Fibroblast of lung (primary cell): ENCODE measurements at regions not wholly inside any gene's neighbourhood (a gene's known extent, or its start where the extent isn't known, plus 50 kb on each side); places are given as distances from the start of the nearest gene placed in this dataset.

Experiments
- DNase-seq, 2 donors: peaks; one replicate each; pipeline versions ENCODE4 v3.0.0 to v3.0.0-alpha.2; 2010; ENCODE audit warnings: low read depth in 2 of 2
- H2AFZ ChIP-seq: 2 replicates; pipeline ENCODE4 v1.5.1; 2012; ENCODE audit warnings: low read length, control low read depth, inconsistent platforms
- H3K27ac ChIP-seq: 2 replicates; pipeline ENCODE4 v1.5.1; 2011; ENCODE audit warnings: low read length, control low read depth; ENCODE audit not compliant: insufficient read depth
- H3K27me3 ChIP-seq: 2 replicates; pipeline ENCODE4 v1.5.1; 2011; ENCODE audit warnings: mild to moderate bottlenecking, low read length; ENCODE audit not compliant: control insufficient read depth, insufficient read depth
- H3K36me3 ChIP-seq: 2 replicates; pipeline ENCODE4 v1.5.1; 2011; ENCODE audit warnings: low read length; ENCODE audit not compliant: control insufficient read depth, insufficient read depth
- H3K4me1 ChIP-seq: 2 replicates; pipeline ENCODE4 v1.5.1; 2011; ENCODE audit warnings: low read length; ENCODE audit not compliant: control insufficient read depth, insufficient read depth; ENCODE audit errors: extremely low read depth
- H3K4me2 ChIP-seq: 2 replicates; pipeline ENCODE4 v1.5.1; 2011; ENCODE audit warnings: low read length, control low read depth; ENCODE audit not compliant: insufficient read depth; ENCODE audit errors: extremely low read depth
- H3K4me3 ChIP-seq, 4 experiments: fragments of 200-600 bp in 1 of 4; sonication (generic) in 1 of 4; replicated peaks in 1 of 4; 2 replicates each; pipeline ENCODE4 v1.5.1; 2011 to 2016; ENCODE audit warnings: low read length in 4 of 4, low read depth in 3 of 4, mild to moderate bottlenecking in 3 of 4, control low read depth in 2 of 4, inconsistent platforms in 1 of 4, mixed read lengths in 1 of 4; ENCODE audit not compliant: insufficient read depth in 1 of 4; ENCODE audit errors: control extremely low read depth in 1 of 4
- H3K79me2 ChIP-seq: 2 replicates; pipeline ENCODE4 v1.5.1; 2012; ENCODE audit warnings: mild to moderate bottlenecking, low read length, inconsistent platforms; ENCODE audit not compliant: control insufficient read depth, insufficient read depth
- H3K9ac ChIP-seq: 2 replicates; pipeline ENCODE4 v1.5.1; 2011; ENCODE audit warnings: mild to moderate bottlenecking, low read length, control low read depth; ENCODE audit not compliant: insufficient read depth
- H3K9me3 ChIP-seq: 2 replicates; pipeline ENCODE4 v1.5.1; 2012; ENCODE audit warnings: low read depth, low read length; ENCODE audit not compliant: control insufficient read depth, insufficient read depth
- H4K20me1 ChIP-seq: 2 replicates; pipeline ENCODE4 v1.5.1; 2011; ENCODE audit warnings: low read length; ENCODE audit not compliant: control insufficient read depth, insufficient read depth; ENCODE audit errors: extremely low read depth
- EZH2 ChIP-seq: IDR thresholded peaks from 2 replicates; pipeline ENCODE4 v1.5.1; 2012; ENCODE audit warnings: low read length, control low read depth, mild to moderate bottlenecking; ENCODE audit errors: missing control alignments
- TF ChIP-seq, protein P1 (sequence below), 2 donors: IDR thresholded peaks in 1 of 2; conservative IDR thresholded peaks in 1 of 2; 1 replicate in 1 of 2; 2 replicates in 1 of 2; pipeline ENCODE4 v1.5.1; 2011 to 2012; ENCODE audit warnings: low read length in 2 of 2, control low read depth in 1 of 2, inconsistent platforms in 1 of 2, low read depth in 1 of 2, mild to moderate bottlenecking in 1 of 2

DNA sequence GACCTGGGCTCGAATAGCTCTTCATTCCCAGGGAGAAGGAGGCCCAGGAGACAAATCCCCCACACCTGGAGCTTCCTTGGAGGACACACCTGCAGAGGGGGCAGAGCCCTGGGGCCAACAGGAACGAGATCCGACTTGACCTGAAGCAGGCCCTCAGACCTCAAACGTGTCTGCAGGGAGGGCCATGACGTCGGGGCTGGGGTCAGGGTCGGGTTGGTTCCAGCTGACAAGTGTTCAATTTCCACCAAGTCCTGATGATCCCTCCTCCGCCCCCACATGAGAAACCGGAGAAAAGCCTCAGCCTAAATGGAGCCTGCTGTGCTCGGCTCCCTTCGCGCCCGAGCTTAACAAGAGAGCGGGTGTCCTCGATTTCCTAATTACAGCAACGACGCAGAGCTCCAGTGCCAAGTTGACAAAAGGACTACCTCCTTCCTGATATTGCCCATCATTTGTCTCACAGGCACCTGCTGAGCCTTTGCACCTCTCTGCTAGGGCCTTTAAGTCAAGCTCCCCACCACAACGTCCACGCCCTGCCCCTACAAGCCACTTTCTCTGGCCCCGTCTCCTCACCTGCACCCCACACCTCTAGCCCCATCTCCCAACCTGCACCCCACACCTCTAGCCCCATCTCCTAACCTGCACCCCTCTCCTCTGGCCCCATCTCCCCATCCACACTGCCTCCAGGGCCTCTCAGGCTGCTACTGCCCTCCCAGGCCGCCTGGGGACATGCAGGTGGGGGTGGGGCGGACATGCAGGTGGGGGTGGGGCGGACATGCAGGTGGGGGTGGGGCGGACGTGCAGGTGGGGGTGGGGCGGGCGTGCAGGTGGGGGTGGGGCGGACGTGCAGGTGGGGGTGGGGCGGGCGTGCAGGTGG lies 519.4 kb downstream of the GLRX3 start:
- Histone ChIP-seq H3K4me2 (no peak overlapping the region), H3K36me3 (no peaks in the 10 kb centered on the region), H4K20me1 (no peaks in the 10 kb centered on the region), H3K79me2 (no peaks in the 10 kb centered on the region), H3K27me3 (no peaks in the 10 kb centered on the region), H3K27ac (no peak overlapping the region), H2AFZ (no peak overlapping the region), H3K4me1 (no peaks in the 10 kb centered on the region), H3K9me3 (no peaks in the 10 kb centered on the region), H3K9ac (no peak overlapping the region), H3K4me3 (no peak overlapping the region)
- TF ChIP-seq, protein P1, sequence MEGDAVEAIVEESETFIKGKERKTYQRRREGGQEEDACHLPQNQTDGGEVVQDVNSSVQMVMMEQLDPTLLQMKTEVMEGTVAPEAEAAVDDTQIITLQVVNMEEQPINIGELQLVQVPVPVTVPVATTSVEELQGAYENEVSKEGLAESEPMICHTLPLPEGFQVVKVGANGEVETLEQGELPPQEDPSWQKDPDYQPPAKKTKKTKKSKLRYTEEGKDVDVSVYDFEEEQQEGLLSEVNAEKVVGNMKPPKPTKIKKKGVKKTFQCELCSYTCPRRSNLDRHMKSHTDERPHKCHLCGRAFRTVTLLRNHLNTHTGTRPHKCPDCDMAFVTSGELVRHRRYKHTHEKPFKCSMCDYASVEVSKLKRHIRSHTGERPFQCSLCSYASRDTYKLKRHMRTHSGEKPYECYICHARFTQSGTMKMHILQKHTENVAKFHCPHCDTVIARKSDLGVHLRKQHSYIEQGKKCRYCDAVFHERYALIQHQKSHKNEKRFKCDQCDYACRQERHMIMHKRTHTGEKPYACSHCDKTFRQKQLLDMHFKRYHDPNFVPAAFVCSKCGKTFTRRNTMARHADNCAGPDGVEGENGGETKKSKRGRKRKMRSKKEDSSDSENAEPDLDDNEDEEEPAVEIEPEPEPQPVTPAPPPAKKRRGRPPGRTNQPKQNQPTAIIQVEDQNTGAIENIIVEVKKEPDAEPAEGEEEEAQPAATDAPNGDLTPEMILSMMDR (conservative IDR thresholded peaks at IDR 0.05 in 1 of 2, IDR thresholded peaks at IDR 0.05 in 1 of 2; ENCODE audit: low read depth in 1 of 2, low read length in 2 of 2) = no peak
- TF ChIP-seq EZH2 = no peak
- DNase-seq = no peak

DNA sequence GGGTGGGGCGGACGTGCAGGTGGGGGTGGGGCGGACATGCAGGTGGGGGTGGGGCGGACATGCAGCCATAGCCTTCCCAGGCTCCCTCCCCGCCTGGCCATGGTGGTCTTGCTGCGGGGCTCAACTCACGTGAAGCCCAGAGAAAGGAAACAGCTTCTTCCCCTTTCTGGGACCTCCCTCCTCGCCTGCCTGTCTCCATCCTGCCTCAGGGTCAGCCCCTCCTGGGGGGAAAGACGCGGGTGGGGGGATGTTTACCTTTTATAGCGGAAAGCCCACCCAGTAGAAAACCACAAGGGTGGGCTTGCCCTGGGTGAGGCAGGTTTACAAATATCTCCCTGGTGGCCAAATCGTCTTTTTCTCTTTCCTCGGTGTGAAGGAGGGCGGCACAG lies 520.0 kb downstream of the GLRX3 start:
- H3K4me2 ChIP-seq = no peak overlapping the region
- H3K9ac ChIP-seq = no peak overlapping the region
- no peaks in the 10 kb centered on the region for H3K36me3 ChIP-seq
- no peaks in the 10 kb centered on the region for H3K9me3 ChIP-seq
- DNase-seq = no peak
- H3K4me1 ChIP-seq = no peaks in the 10 kb centered on the region
- TF ChIP-seq, protein P1 (conservative IDR thresholded peaks at IDR 0.05 in 1 of 2, IDR thresholded peaks at IDR 0.05 in 1 of 2; ENCODE audit: low read depth in 1 of 2, low read length in 2 of 2) = no peak
- no peak for TF ChIP-seq EZH2
- H3K27ac ChIP-seq = no peak overlapping the region
- no peak overlapping the region for H3K4me3 ChIP-seq
- no peak overlapping the region for H2AFZ ChIP-seq
- H4K20me1 ChIP-seq = no peaks in the 10 kb centered on the region
- H3K27me3 ChIP-seq = no peaks in the 10 kb centered on the region
- H3K79me2 ChIP-seq = no peaks in the 10 kb centered on the region

DNA sequence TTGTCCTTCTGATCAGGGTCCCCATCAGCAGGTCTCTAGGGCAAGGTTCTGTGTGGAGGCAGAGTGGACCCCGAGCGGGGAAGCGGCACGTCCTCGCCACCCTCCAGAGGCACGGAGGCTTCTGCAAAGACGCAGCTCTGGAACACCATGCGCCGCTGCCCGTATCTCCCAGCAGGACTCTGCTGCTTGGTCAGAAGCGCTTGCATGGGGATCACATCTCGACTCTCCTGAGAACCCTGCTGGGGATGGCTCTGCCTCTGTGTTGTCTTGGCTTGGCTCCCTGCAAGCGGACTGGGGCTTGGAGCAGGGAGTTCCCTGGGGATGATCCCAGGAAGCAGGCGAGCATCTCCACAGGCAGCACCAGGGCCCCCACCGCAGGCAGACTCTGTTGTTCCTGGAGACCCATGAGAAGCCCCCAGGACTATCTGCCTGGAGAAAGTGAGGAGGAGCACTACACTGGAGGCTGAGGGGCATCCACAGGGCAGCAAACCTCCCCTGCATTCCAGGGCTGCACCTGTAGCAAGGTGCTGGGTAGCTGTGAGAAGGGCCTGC lies 520.5 kb downstream of the GLRX3 start:
- H2AFZ ChIP-seq = no peak overlapping the region
- H3K9me3 ChIP-seq = no peaks in the 10 kb centered on the region
- no peak overlapping the region for H3K4me2 ChIP-seq
- TF ChIP-seq, protein P1 (conservative IDR thresholded peaks at IDR 0.05 in 1 of 2, IDR thresholded peaks at IDR 0.05 in 1 of 2; ENCODE audit: low read depth in 1 of 2, low read length in 2 of 2) = no peak
- no peak for TF ChIP-seq EZH2
- no peak overlapping the region for H3K27ac ChIP-seq
- no peak for DNase-seq
- H3K79me2 ChIP-seq = no peaks in the 10 kb centered on the region
- no peaks in the 10 kb centered on the region for H3K36me3 ChIP-seq
- no peak overlapping the region for H3K9ac ChIP-seq
- H3K4me3 ChIP-seq = no peak overlapping the region
- no peaks in the 10 kb centered on the region for H3K4me1 ChIP-seq
- H3K27me3 ChIP-seq = no peaks in the 10 kb centered on the region
- no peaks in the 10 kb centered on the region for H4K20me1 ChIP-seq
